Bronchial epithelial cell (primary cell): ENCODE measurements at regions not wholly inside any gene's neighbourhood (a gene's known extent, or its start where the extent isn't known, plus 50 kb on each side); places are given as distances from the start of the nearest gene placed in this dataset.
"Not testable (repeated sequence)": the region's sequence is repeated elsewhere in the genome, so short reads cannot be mapped to it uniquely, and the experiment has no call there.

Source experiments
- DNase-seq: peaks from one replicate; pipeline ENCODE4 v3.0.0-alpha.2; 2010; ENCODE audit warnings: low read depth
- FAIRE-seq: peaks from 2 replicates; lab custom pipeline; 2011; peaks lifted over from hg19 to GRCh38; lab: Jason Lieb, UNC
- H3K27me3 ChIP-seq: 2 replicates; pipeline ENCODE4 v1.5.1; 2011; ENCODE audit warnings: low read length; ENCODE audit not compliant: control insufficient read depth, insufficient read depth
- H3K36me3 ChIP-seq: 2 replicates; pipeline ENCODE4 v1.5.1; 2011; ENCODE audit warnings: low read length; ENCODE audit not compliant: control insufficient read depth, insufficient read depth
- H3K4me3 ChIP-seq: 2 replicates; pipeline ENCODE4 v1.5.1; 2011; ENCODE audit warnings: mild to moderate bottlenecking, low read depth, low read length, control low read depth
- TF ChIP-seq, protein P1 (sequence below): IDR thresholded peaks from 2 replicates; pipeline ENCODE4 v1.5.1; 2011; ENCODE audit warnings: mild to moderate bottlenecking, moderate library complexity, low read length, control low read depth, inconsistent platforms; ENCODE audit not compliant: insufficient read depth, severe bottlenecking

- no peak for FAIRE-seq
- TF ChIP-seq, protein P1, sequence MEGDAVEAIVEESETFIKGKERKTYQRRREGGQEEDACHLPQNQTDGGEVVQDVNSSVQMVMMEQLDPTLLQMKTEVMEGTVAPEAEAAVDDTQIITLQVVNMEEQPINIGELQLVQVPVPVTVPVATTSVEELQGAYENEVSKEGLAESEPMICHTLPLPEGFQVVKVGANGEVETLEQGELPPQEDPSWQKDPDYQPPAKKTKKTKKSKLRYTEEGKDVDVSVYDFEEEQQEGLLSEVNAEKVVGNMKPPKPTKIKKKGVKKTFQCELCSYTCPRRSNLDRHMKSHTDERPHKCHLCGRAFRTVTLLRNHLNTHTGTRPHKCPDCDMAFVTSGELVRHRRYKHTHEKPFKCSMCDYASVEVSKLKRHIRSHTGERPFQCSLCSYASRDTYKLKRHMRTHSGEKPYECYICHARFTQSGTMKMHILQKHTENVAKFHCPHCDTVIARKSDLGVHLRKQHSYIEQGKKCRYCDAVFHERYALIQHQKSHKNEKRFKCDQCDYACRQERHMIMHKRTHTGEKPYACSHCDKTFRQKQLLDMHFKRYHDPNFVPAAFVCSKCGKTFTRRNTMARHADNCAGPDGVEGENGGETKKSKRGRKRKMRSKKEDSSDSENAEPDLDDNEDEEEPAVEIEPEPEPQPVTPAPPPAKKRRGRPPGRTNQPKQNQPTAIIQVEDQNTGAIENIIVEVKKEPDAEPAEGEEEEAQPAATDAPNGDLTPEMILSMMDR: no peak
- H3K4me3 ChIP-seq: no peak overlapping the region
- DNase-seq: no peak
- no peaks in the 10 kb centered on the region for H3K27me3 ChIP-seq
- no peaks in the 10 kb centered on the region for H3K36me3 ChIP-seq
Measured at GRCh38 chr2:152278526-152278925, 56.4 kb upstream of the FMNL2 start.

GRCh38 chr2:152279367-152279766 is 55.6 kb upstream of the FMNL2 start:
- H3K4me3 ChIP-seq, FAIRE-seq, DNase-seq, H3K27me3 ChIP-seq, H3K36me3 ChIP-seq: not testable (repeated sequence)

DNA sequence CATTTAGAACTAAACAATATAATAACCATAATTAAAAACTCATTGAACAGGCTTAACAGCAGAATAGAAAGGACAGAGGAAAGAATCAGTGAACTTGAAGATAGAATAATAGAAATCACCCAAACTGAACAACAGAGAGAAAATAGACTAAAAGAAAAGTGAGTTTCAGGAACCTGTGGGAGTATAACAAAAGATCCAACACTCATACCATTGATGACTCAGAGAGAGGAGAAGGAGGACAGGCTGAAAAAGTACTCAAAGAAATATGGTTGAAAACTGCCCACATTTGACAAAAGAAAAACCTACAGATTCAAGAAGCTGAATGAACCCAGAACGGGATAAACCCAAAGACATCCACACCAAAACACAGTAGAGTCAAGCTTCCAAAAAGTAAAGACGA is 54.2 kb upstream of the FMNL2 start:
- no peak overlapping the region for H3K4me3 ChIP-seq
- peak; percentile 39 for DNase-seq
- H3K27me3 ChIP-seq: no peaks in the 10 kb centered on the region
- no peak for FAIRE-seq
- TF ChIP-seq, protein P1: no peak
- no peaks in the 10 kb centered on the region for H3K36me3 ChIP-seq

GRCh38 chr2:152283392-152283791 is 51.6 kb upstream of the FMNL2 start:
- no peaks in the 10 kb centered on the region for H3K36me3 ChIP-seq
- no peak overlapping the region for H3K4me3 ChIP-seq
- no peaks in the 10 kb centered on the region for H3K27me3 ChIP-seq
- DNase-seq (peak; percentile 68), FAIRE-seq (no peak)
- TF ChIP-seq, protein P1: no peak

GRCh38 chr2:152284398-152284797 is 50.6 kb upstream of the FMNL2 start:
- Histone ChIP-seq H3K4me3 (no peak overlapping the region), H3K27me3 (no peaks in the 10 kb centered on the region), H3K36me3 (no peaks in the 10 kb centered on the region)
- DNase-seq (no peak), FAIRE-seq (no peak)
- TF ChIP-seq, protein P1: no peak
